HCT116 (cell line): ENCODE measurements at regions not wholly inside any gene's neighbourhood (a gene's known extent, or its start where the extent isn't known, plus 50 kb on each side); places are given as distances from the start of the nearest gene placed in this dataset.

Experiments used
- ATAC-seq: fragments of 200-7000 bp; cut with Tn5 transposase; 2 replicates; pipeline ENCODE4 v1.9.1; 2020; ENCODE audit warnings: mild to moderate bottlenecking, moderate library complexity
- BruUV-seq: library from RNA; stranded (reverse); fragments of 400-500 nt; replicated peaks from 2 replicates; lab custom pipeline; 2021; lab: Mats Ljungman, UMichigan
- CTCF ChIA-PET: fragments of 300-600 bp; sonication (Branson Sonifier 250); formaldehyde crosslinking; loops from one replicate; lab custom pipeline; 2021; ENCODE audit warnings: antibody characterized with exemption; lab: Charles Lee
- POLR2A ChIA-PET: fragments of 300-600, 350-600 bp; sonication (Branson Sonifier 250); formaldehyde crosslinking; loops from one replicate; lab custom pipeline; 2021; ENCODE audit warnings: antibody characterized with exemption; lab: Charles Lee
- RAD21 ChIA-PET, 2 experiments: fragments of 300-600 bp; sonication (Branson Sonifier 250); formaldehyde crosslinking; loops; one replicate each; lab custom pipeline; 2023; ENCODE audit warnings: low total read pairs in 2 of 2; ENCODE audit not compliant: uncharacterized antibody in 2 of 2, unreplicated experiment in 2 of 2, low non-redundant PET in 1 of 2; lab: Charles Lee
- DNase-seq: peaks from one replicate; pipeline ENCODE4 v3.0.0-alpha.2; 2010; ENCODE audit warnings: low read depth, low spot score
- H2AFZ ChIP-seq: fragments of 200-600 bp; shearing (Covaris generic), sonication (generic); 2 replicates; pipeline ENCODE4 v1.6.1; 2017; ENCODE audit warnings: low read depth, mixed run types, mixed read lengths, antibody characterized with exemption, low read length; ENCODE audit not compliant: poor library complexity, severe bottlenecking
- H3K27ac ChIP-seq: 2 replicates; pipeline ENCODE4 v1.5.1; 2012; ENCODE audit warnings: low read depth, low read length
- H3K27me3 ChIP-seq: fragments of 200-600 bp; sonication (generic); 2 replicates; pipeline ENCODE4 v1.6.1; 2016; ENCODE audit warnings: mixed run types, low read length, mixed read lengths; ENCODE audit not compliant: insufficient read depth
- H3K36me3 ChIP-seq, 2 experiments: fragments of 200-500 bp in 1 of 2; fragments of 200-600 bp in 1 of 2; sonication (Bioruptor generic) in 1 of 2; sonication (generic) in 1 of 2; 2 replicates each; pipeline versions ENCODE4 v1.5.1 to v1.6.1; 2014 to 2016; ENCODE audit warnings: low read length in 2 of 2, inconsistent platforms in 1 of 2, mixed read lengths in 1 of 2, mixed run types in 1 of 2; ENCODE audit not compliant: insufficient read depth in 2 of 2, control insufficient read depth in 1 of 2
- H3K4me1 ChIP-seq, 2 experiments: fragments of 200-600 bp in 1 of 2; sonication (generic) in 1 of 2; 2 replicates each; pipeline versions ENCODE4 v1.5.1 to v1.6.1; 2012 to 2017; ENCODE audit warnings: low read length in 2 of 2, inconsistent platforms in 1 of 2, mild to moderate bottlenecking in 1 of 2, mixed read lengths in 1 of 2, mixed run types in 1 of 2, moderate library complexity in 1 of 2; ENCODE audit not compliant: insufficient read depth in 2 of 2, control insufficient read depth in 1 of 2
- H3K4me2 ChIP-seq: fragments of 200-600 bp; sonication (generic); 2 replicates; pipeline ENCODE4 v1.6.1; 2017; ENCODE audit warnings: mixed run types, low read length, mixed read lengths
- H3K4me3 ChIP-seq, 2 experiments: fragments of 200-600 bp in 1 of 2; sonication (generic) in 1 of 2; replicated peaks in 1 of 2; 2 replicates each; pipeline ENCODE4 v1.5.1; 2011 to 2016; ENCODE audit warnings: low read length in 2 of 2, control low read depth in 1 of 2, low read depth in 1 of 2, mild to moderate bottlenecking in 1 of 2, mixed read lengths in 1 of 2, mixed run types in 1 of 2
- H3K79me2 ChIP-seq: fragments of 200-600 bp; sonication (generic); 2 replicates; pipeline ENCODE4 v1.6.1; 2017; ENCODE audit warnings: mild to moderate bottlenecking, mixed run types, low read length, moderate library complexity, mixed read lengths; ENCODE audit not compliant: insufficient read depth
- H3K9ac ChIP-seq: fragments of 200-600 bp; sonication (generic); 2 replicates; pipeline ENCODE4 v1.6.1; 2016; ENCODE audit warnings: low read length, mixed read lengths
- H3K9me2 ChIP-seq: fragments of 200-600 bp; sonication (generic), shearing (Covaris generic); 2 replicates; pipeline ENCODE4 v1.6.1; 2017; ENCODE audit warnings: mixed run types, mild to moderate bottlenecking, moderate library complexity; ENCODE audit not compliant: insufficient read depth
- H3K9me3 ChIP-seq, 2 experiments: fragments of 200-500 bp in 1 of 2; fragments of 200-600 bp in 1 of 2; sonication (Bioruptor generic) in 1 of 2; sonication (generic) in 1 of 2; 2 replicates each; pipeline ENCODE4 v1.6.1; 2014 to 2017; ENCODE audit warnings: low read length in 2 of 2, mixed read lengths in 2 of 2, inconsistent platforms in 1 of 2, low read depth in 1 of 2, mild to moderate bottlenecking in 1 of 2, mixed run types in 1 of 2, moderate library complexity in 1 of 2; ENCODE audit not compliant: control insufficient read depth in 1 of 2, insufficient read depth in 1 of 2
- H4K20me1 ChIP-seq: fragments of 200-600 bp; sonication (generic), shearing (Covaris generic); 2 replicates; pipeline ENCODE4 v1.6.1; 2017; ENCODE audit warnings: mixed run types, mild to moderate bottlenecking, moderate library complexity; ENCODE audit not compliant: insufficient read depth
- ATF3 ChIP-seq: IDR thresholded peaks from 2 replicates; pipeline ENCODE4 v1.6.1; 2012
- CBX3 ChIP-seq: IDR thresholded peaks from 2 replicates; pipeline ENCODE4 v1.6.1; 2012; ENCODE audit warnings: low read depth
- CTCF ChIP-seq, 3 experiments: fragments of 200-600 bp in 1 of 3; sonication (generic) in 1 of 3; IDR thresholded peaks in 2 of 3; conservative IDR thresholded peaks in 1 of 3; 2 replicates each; pipeline ENCODE4 v1.5.1; 2012 to 2017; ENCODE audit warnings: low read depth in 2 of 3, low read length in 2 of 3, antibody characterized with exemption in 1 of 3, borderline replicate concordance in 1 of 3, control low read depth in 1 of 3, mild to moderate bottlenecking in 1 of 3, mixed read lengths in 1 of 3, mixed run types in 1 of 3, moderate library complexity in 1 of 3; ENCODE audit not compliant: insufficient read depth in 1 of 3
- ELF1 ChIP-seq: IDR thresholded peaks from 2 replicates; pipeline ENCODE4 v1.6.1; 2012; ENCODE audit warnings: low read depth, borderline replicate concordance
- EZH2 ChIP-seq: fragments of 200-600 bp; sonication (generic); IDR thresholded peaks from 2 replicates; pipeline ENCODE4 v1.6.1; 2017; ENCODE audit warnings: antibody characterized with exemption, mixed run types
- JUND ChIP-seq: IDR thresholded peaks from 2 replicates; pipeline ENCODE4 v1.6.1; 2012
- POLR2A ChIP-seq: IDR thresholded peaks from 2 replicates; pipeline ENCODE4 v1.7.0; 2011; ENCODE audit warnings: borderline replicate concordance; ENCODE audit not compliant: insufficient read depth, insufficient read length; ENCODE audit errors: extremely low read depth
- RAD21 ChIP-seq: IDR thresholded peaks from 2 replicates; pipeline ENCODE4 v1.6.1; 2012; ENCODE audit warnings: low read depth, mild to moderate bottlenecking
- intact Hi-C: fragments of 100-400 bp; cut with micrococcal nuclease; formaldehyde crosslinking; loops from 2 replicates; pipeline ENCODE4 v1.10.0; 2022

- Histone ChIP-seq H3K36me3 (no peaks in the 10 kb centered on the region), H3K4me1 (no peaks in the 10 kb centered on the region), H4K20me1 (no peaks in the 10 kb centered on the region), H3K9me2 (0 out of 2 replicates have a peak, but pooled peaks cover under 1% of the 10 kb centered on the region), H3K9me3 (no peaks in the 10 kb centered on the region), H3K79me2 (no peaks in the 10 kb centered on the region), H3K4me2 (no peak overlapping the region), H3K4me3 (no peak overlapping the region), H3K9ac (no peak overlapping the region), H3K27ac (no peak overlapping the region), H2AFZ (no peak overlapping the region), H3K27me3 (no peaks in the 10 kb centered on the region)
- BruUV-seq: no TSS peak
- ChIA-PET CTCF (no interaction called here), RAD21 (no interaction called here), POLR2A (no interaction called here)
- DNase-seq (no peak), ATAC-seq (no peak)
- TF ChIP-seq JUND (no peak), POLR2A (no peak), EZH2 (no peak), RAD21 (no peak), ELF1 (no peak), CBX3 (no peak), CTCF (IDR thresholded peaks at IDR 0.05 in 2 of 3, conservative IDR thresholded peaks at IDR 0.05 in 1 of 3; ENCODE audit: borderline replicate concordance in 1 of 3, insufficient read depth in 1 of 3, low read depth in 2 of 3, low read length in 2 of 3) (no peak), ATF3 (no peak)
- intact Hi-C loops: no loop called here
Measured at GRCh38 chr15:95278532-95279245, 1047.3 kb downstream of the MCTP2 start.
